GM12892 (cell line): ENCODE measurements at regions not wholly inside any gene's neighbourhood (a gene's known extent, or its start where the extent isn't known, plus 50 kb on each side); places are given as distances from the start of the nearest gene placed in this dataset.

Source experiments
- POLR2A ChIP-seq: IDR thresholded peaks from 2 replicates; pipeline ENCODE4 v1.6.1; 2011; ENCODE audit warnings: low read depth, low read length, control low read depth
- POLR2AphosphoS5 ChIP-seq: IDR thresholded peaks from 2 replicates; pipeline ENCODE4 v1.6.1; 2011; ENCODE audit warnings: low read depth, low read length, control low read depth
- TAF1 ChIP-seq: IDR thresholded peaks from 2 replicates; pipeline ENCODE4 v1.6.1; 2011; ENCODE audit warnings: low read depth, mild to moderate bottlenecking, control low read depth, low read length, borderline replicate concordance

- no peak for TF ChIP-seq POLR2A
- TF ChIP-seq TAF1 = no peak
- TF ChIP-seq POLR2AphosphoS5 = no peak
These were observed 61.7 kb upstream of the TES start for GRCh38 chr7:116148626-116149025.
